Aorta (tissue), 5 donors: ENCODE measurements at regions not wholly inside any gene's neighbourhood (a gene's known extent, or its start where the extent isn't known, plus 50 kb on each side); places are given as distances from the start of the nearest gene placed in this dataset.
"Not testable (repeated sequence)": the region's sequence is repeated elsewhere in the genome, so short reads cannot be mapped to it uniquely, and the experiment has no call there.

ENCODE experiments used
- ATAC-seq: fragments of 200-7000 bp; cut with Tn5 transposase; one replicate; pipeline ENCODE4 v1.9.1; 2022; ENCODE audit warnings: moderate library complexity; ENCODE audit not compliant: low FRiP score
- DNase-seq, 2 donors: peaks; one replicate each; pipeline ENCODE4 v3.0.0-alpha.2; 2020
- H3K27ac ChIP-seq, 2 donors: one replicate each; pipeline ENCODE4 v1.5.1; 2013; ENCODE audit warnings: low read length in 2 of 2, mild to moderate bottlenecking in 2 of 2, moderate library complexity in 2 of 2, control low read depth in 1 of 2, inconsistent platforms in 1 of 2, low read depth in 1 of 2
- H3K27me3 ChIP-seq, 2 donors: one replicate each; pipeline ENCODE4 v1.6.1; 2013; ENCODE audit warnings: control low read depth in 1 of 2, low read length in 1 of 2, mild to moderate bottlenecking in 1 of 2, moderate library complexity in 1 of 2; ENCODE audit not compliant: insufficient read depth in 2 of 2, control insufficient read depth in 1 of 2
- H3K36me3 ChIP-seq, 2 donors: one replicate each; pipeline ENCODE4 v1.6.1; 2013; ENCODE audit warnings: control low read depth in 1 of 2, low read length in 1 of 2, mild to moderate bottlenecking in 1 of 2; ENCODE audit not compliant: insufficient read depth in 2 of 2, control insufficient read depth in 1 of 2
- H3K4me1 ChIP-seq, 2 donors: one replicate each; pipeline ENCODE4 v1.6.1; 2013; ENCODE audit warnings: low read length in 2 of 2, control low read depth in 1 of 2, mild to moderate bottlenecking in 1 of 2, moderate library complexity in 1 of 2; ENCODE audit not compliant: insufficient read depth in 2 of 2, control insufficient read depth in 1 of 2
- H3K4me3 ChIP-seq, 2 donors: one replicate each; pipeline ENCODE4 v1.5.1; 2013; ENCODE audit warnings: low read length in 2 of 2, control low read depth in 1 of 2, mild to moderate bottlenecking in 1 of 2
- H3K9me3 ChIP-seq: one replicate; pipeline ENCODE4 v1.6.1; 2013; ENCODE audit warnings: mild to moderate bottlenecking, low read length; ENCODE audit not compliant: control insufficient read depth
- WGBS, 2 donors: extraction: QIAGEN DNeasy Blood & Tissue Kit; methylation state at CpG; one replicate each; pipeline ENCODE4 v1.1.7; 2013; 5-methylcytosine and 5-hydroxymethylcytosine counted together
- intact Hi-C, 2 donors: fragments of 100-400 bp; cut with DNase I; formaldehyde crosslinking; loops; one replicate each; pipeline versions ENCODE4 v1.14.2 to v1.15.0; 2022
- donor health status: healthy with polysubstance abuse.
- donor health status: Bipolar disorder and iron deficiency.
- donor health status: DM: no; HTN: no; CAD: no.
- donor health status: DM: no; HTN: no; CAD: no.
- donor health status: DM: yes; HTN: yes; CAD: no.

- intact Hi-C loops: no loop called here
- Histone ChIP-seq H3K4me3 (no peak overlapping the region), H3K27ac (no peak overlapping the region), H3K36me3 (no peaks in the 10 kb centered on the region), H3K27me3 (no peaks in the 10 kb centered on the region), H3K9me3 (no peaks in the 10 kb centered on the region), H3K4me1 (no peaks in the 10 kb centered on the region)
- no peak for DNase-seq
- no peak for ATAC-seq
- WGBS, 2 donors: 45 to 51% methylated on average over 1 of the region's 1 CpG
Measured at GRCh38 chr11:28911829-28912228, 803.6 kb downstream of the METTL15 start.

DNA sequence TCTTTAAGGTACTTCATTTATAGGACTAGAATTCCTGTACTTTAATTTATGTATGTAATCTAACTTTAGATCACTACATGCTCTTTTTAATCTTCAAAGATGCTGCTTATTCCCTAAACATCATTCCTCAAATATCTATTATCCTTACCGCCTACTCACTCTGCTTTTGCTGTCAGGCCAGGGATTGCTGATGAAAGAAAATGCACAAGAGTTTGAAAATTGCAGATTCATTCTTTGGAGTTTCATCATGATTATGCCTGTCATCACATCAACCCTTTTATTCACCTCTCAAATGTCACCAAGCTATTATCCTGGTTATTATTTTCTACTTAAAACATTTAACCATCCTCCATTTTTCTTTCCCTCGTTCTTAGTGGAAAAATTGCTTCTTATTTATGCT lies 802.7 kb downstream of the METTL15 start:
- H3K4me3 ChIP-seq: no peak overlapping the region
- WGBS, 2 donors: 91 to 94% methylated on average over 2 of the region's 2 CpGs
- H3K27me3 ChIP-seq: no peaks in the 10 kb centered on the region
- no peak overlapping the region for H3K27ac ChIP-seq
- no peaks in the 10 kb centered on the region for H3K9me3 ChIP-seq
- no peak for DNase-seq
- no peak for ATAC-seq
- intact Hi-C loops: no loop called here
- no peaks in the 10 kb centered on the region for H3K4me1 ChIP-seq
- no peaks in the 10 kb centered on the region for H3K36me3 ChIP-seq

- H3K9me3 ChIP-seq: no peaks in the 10 kb centered on the region
- 4 to 13% methylated on average over 2 of the region's 2 CpGs for WGBS, 2 donors
Measured at GRCh38 chr11:28903716-28904115, 795.5 kb downstream of the METTL15 start.

GRCh38 chr11:28900427-28900826 lies 792.2 kb downstream of the METTL15 start:
- ATAC-seq (no peak), DNase-seq (no peak)
- Histone ChIP-seq H3K27me3 (no peaks in the 10 kb centered on the region), H3K4me3 (no peak overlapping the region), H3K9me3 (no peaks in the 10 kb centered on the region), H3K4me1 (peaks cover 2 to 4% of the 10 kb centered on the region in 2 donors), H3K36me3 (no peaks in the 10 kb centered on the region), H3K27ac (no peak overlapping the region)
- 63 to 99% methylated on average over 3 of the region's 3 CpGs for WGBS, 2 donors
- intact Hi-C loops: no loop called here

More at GRCh38 chr11:28903716-28904115, 795.5 kb downstream of the METTL15 start:
- ATAC-seq (no peak), DNase-seq (no peak)
- no peaks in the 10 kb centered on the region for H3K36me3 ChIP-seq
- H3K4me3 ChIP-seq: no peak overlapping the region
- intact Hi-C loops: no loop called here
- H3K27me3 ChIP-seq: no peaks in the 10 kb centered on the region
- no peak overlapping the region for H3K27ac ChIP-seq
- peaks cover 2 to 4% of the 10 kb centered on the region in 2 donors for H3K4me1 ChIP-seq

- Histone ChIP-seq H3K4me3 (no peak overlapping the region), H3K4me1 (peaks cover 2 to 4% of the 10 kb centered on the region in 2 donors), H3K36me3 (no peaks in the 10 kb centered on the region), H3K27me3 (no peaks in the 10 kb centered on the region), H3K27ac (no peak overlapping the region), H3K9me3 (no peaks in the 10 kb centered on the region)
- DNase-seq (no peak), ATAC-seq (no peak)
- intact Hi-C loops: no loop called here
Measured at GRCh38 chr11:28899706-28900105, 791.5 kb downstream of the METTL15 start.

- H3K4me1 ChIP-seq, H3K36me3 ChIP-seq, H3K27me3 ChIP-seq, ATAC-seq, H3K27ac ChIP-seq, intact Hi-C loops, H3K4me3 ChIP-seq, H3K9me3 ChIP-seq: not testable (repeated sequence)
- peak; percentile 17 to 62 for DNase-seq
- 96% methylated on average over 23 to 26 of the region's 26 CpGs for whole genome bisulfite sequencing, 2 donors
Measured at GRCh38 chr11:28890601-28891040, 782.4 kb downstream of the METTL15 start.

- Histone ChIP-seq H3K4me1 (no peaks in the 10 kb centered on the region), H3K4me3 (no peak overlapping the region), H3K36me3 (no peaks in the 10 kb centered on the region), H3K27me3 (no peaks in the 10 kb centered on the region), H3K27ac (no peak overlapping the region), H3K9me3 (no peaks in the 10 kb centered on the region)
- ATAC-seq: no peak
- no peak for DNase-seq
- intact Hi-C loops: no loop called here
- 55 to 58% methylated on average over 1 of the region's 1 CpG for WGBS, 2 donors
Measured at GRCh38 chr11:28887681-28888080, 779.5 kb downstream of the METTL15 start.

- Histone ChIP-seq H3K36me3 (no peaks in the 10 kb centered on the region), H3K4me1 (no peaks in the 10 kb centered on the region), H3K27ac (no peak overlapping the region), H3K9me3 (no peaks in the 10 kb centered on the region), H3K27me3 (no peaks in the 10 kb centered on the region), H3K4me3 (no peak overlapping the region)
- DNase-seq (no peak), ATAC-seq (no peak)
- 91 to 93% methylated on average over 2 of the region's 2 CpGs for WGBS, 2 donors
- intact Hi-C loops: no loop called here
Measured at GRCh38 chr11:28879869-28880268, 771.7 kb downstream of the METTL15 start.

DNA sequence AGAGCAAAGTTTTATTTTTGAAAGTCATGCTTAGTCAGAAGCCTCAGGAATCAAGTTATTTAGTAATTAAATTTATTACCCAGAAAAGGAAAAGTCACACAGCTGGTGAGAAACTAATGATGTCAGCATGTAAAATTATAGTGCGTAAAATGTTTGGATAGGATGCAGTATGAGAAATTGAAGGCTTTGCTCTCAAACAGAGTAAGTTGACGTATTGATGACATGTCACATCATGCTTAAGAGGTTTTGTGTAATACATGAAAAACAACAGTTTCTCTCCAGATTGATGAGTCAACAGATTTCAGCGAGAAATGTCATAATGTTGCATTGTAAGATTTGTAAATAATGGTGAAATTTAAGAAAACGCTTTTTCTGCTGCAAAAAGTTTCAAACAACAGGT lies 769.8 kb downstream of the METTL15 start:
- ATAC-seq: no peak
- 76 to 84% methylated on average over 4 of the region's 4 CpGs for WGBS, 2 donors
- Histone ChIP-seq H3K27ac (no peak overlapping the region), H3K36me3 (no peaks in the 10 kb centered on the region), H3K4me1 (no peaks in the 10 kb centered on the region), H3K27me3 (no peaks in the 10 kb centered on the region), H3K9me3 (no peaks in the 10 kb centered on the region), H3K4me3 (no peak overlapping the region)
- intact Hi-C loops: no loop called here
- DNase-seq: no peak
